Activated gamma-delta T cell treated with anti-CD3 and anti-CD28 coated beads, Interleukin-2, amount 50 U/mL, for 16 hours (primary cell): ENCODE measurements at regions not wholly inside any gene's neighbourhood (a gene's known extent, or its start where the extent isn't known, plus 50 kb on each side); places are given as distances from the start of the nearest gene placed in this dataset.

ENCODE experiments used
- DNase-seq: peaks from one replicate; pipeline ENCODE4 v3.0.0-alpha.2; 2020; ENCODE audit warnings: low read depth

DNA sequence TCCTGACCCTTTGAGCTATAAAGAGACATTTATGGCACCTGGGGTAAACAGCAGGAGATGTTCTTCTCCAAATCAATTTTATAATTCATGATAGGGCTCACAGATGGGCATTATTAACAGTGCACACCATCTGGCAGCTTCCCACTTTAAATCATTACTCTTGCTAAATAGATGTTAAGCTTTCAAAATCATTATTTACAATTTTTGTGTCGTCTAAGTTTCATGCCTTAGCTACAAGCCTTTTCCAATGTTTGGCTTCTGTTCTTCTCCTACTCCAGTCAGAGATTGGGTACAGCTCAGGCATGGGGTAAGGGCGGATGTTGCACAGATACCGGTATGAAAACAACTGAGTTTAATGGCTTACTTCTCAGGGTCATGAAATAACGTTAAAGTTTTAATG, 120.9 kb upstream of the PFN2 start:
- no peak for DNase-seq

DNA sequence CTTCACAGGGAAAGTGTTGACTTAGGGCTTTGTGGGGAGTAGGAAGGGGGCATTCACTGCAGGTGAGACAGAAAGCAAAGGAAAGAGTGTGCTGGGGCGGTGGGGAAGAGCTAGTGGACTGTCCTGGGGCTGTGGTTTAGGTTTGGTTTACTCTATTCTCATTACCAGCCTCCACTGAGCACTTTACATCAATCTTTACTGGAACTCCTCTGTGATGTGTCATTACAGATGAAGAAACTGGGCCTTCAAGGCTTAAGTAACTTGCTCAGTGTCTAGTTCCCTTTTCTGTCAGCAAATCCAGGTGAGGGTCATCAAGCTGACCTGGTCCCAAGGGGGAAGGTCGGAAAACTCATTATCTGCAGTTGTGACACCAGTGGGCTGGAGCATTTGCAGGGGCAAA, 120.2 kb upstream of the PFN2 start:
- DNase-seq: no peak

DNA sequence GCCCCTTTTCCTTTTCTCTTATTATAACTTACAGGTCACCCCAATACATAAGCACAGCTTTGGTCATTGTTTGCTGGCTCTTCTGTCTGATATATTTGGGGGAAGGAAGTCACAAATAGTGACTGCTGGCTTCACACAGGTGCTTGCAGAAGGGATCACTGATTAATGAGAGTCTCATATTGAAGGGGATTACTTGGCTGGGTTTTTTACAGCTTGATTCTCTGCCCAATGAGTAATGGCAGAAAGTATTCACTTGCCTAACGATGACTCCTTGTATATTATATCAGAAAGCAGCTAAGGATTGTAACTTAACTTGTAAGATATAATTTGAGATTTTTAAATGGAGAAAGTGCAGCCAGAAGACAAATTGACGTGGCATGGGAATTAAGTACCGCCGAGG, 119.3 kb upstream of the PFN2 start:
- DNase-seq: no peak

DNA sequence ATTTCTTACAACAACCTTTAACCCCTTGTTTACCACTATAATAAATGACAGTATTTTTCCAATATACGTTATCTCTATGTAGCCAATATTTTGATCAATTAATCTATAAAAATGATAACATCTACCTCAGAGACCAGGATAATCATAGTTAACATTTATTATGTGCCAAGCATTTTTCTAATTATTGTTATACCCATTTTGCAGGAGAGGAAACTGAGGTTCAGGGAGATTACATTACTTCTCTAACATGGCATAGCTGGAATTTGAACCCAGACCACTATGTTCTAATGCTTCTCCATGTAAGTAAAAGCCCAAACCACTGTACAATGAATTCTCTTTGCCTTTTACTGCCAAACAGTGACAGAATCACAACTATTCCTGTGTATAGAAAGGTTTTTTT, 113.4 kb upstream of the PFN2 start:
- DNase-seq: no peak

DNA sequence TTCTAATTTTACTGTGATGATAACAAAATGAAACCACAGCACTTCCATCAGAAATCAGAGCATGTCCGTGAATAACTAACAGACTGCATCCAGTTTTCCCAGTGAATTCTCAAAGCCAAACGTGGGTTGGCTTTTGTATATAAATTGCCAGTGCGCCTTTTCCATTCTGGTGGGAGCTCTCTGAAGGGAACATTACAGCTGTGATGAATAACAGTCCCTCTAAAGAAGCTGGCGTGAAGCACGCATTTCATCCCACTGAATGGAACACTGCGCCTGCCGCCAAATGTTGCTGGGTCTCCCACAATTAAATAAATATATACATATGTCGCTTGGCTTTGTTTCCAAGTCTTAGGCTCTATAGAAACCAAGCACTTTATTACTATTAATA, 113.0 kb upstream of the PFN2 start:
- no peak for DNase-seq

DNA sequence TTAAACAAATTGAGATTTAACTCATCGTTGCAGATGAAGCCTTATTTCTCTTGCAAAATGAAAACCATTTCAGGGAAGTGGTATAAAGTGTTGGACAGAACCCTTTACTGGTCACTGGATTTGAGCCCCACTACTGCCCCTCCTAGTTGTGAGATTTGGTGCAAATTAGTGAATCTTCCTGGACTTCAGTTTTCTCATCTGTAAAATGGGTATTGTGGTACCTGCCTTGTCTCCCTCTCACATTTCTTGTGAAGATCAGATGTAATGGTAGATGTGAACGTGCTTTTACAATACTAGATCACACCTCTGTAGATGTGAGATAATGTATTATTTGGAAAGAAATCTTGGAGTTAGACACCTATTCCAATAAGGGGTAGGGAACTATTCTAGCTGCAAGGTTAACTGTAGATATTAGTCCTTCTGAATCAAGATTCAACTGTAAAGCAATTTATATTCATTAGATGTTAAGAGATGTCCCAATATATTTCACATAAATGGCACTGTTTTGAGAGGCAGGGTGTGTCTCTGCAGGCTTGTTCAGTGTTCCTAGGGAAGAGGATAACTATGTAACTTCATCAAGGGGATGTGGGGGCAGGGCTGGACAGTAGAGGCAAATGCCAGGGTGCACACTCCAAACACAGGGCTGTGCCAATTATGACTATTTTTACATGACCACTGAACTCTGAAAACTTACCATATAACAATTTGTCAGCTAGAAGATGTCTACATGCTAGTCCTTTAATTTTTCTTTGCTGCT, 112.4 kb upstream of the PFN2 start:
- DNase-seq: no peak

DNA sequence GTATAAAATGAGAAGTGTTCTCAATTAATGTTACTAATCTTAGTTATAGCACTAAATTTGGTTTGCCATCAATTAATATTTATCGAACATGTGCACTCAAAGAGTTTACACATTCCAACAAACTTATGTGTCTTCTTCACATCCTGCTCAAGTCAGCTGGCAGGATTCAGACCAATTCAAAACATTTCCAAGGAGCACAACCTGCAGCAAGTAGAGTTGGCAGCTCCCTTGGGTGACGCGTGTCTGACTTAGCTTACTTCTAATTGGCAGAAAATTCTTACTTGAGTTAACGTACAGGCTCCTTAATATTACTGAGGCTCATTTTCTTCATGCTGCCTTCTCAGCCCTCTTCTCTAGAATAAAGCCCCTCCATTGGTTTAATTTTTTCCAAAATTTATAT, 110.4 kb upstream of the PFN2 start:
- no peak for DNase-seq

DNA sequence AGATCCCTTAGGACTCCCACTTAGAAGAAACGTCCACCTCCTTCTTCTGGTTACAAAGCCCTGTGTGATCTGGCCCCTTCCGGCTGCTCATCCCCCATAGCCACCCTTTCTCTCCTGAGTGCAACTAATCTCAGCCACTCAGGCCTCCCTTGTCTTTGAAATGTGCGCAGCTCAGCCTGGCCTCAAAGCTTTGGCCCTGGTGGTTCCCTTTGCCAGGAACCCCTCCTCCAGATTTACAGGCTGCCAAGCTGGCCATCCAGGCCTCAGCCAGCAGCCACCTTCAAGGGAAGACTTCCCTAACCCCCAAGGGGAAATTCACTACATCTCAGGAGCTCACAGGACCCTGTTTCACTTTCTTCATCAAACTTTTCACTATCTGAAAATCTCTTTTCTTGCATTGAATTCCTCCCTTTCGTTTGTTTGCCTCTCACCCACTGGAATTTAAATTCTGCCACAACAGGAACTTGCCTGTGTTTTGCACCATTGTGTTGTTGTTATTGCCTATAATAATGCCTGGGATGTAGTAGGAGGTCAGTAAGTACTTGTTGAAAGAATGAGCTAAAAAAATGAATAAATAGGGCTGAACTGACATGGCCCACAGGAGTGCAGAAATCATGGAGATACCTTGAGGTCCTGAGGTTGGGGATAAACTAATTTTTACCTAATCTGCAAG, 109.5 kb upstream of the PFN2 start:
- no peak for DNase-seq

DNA sequence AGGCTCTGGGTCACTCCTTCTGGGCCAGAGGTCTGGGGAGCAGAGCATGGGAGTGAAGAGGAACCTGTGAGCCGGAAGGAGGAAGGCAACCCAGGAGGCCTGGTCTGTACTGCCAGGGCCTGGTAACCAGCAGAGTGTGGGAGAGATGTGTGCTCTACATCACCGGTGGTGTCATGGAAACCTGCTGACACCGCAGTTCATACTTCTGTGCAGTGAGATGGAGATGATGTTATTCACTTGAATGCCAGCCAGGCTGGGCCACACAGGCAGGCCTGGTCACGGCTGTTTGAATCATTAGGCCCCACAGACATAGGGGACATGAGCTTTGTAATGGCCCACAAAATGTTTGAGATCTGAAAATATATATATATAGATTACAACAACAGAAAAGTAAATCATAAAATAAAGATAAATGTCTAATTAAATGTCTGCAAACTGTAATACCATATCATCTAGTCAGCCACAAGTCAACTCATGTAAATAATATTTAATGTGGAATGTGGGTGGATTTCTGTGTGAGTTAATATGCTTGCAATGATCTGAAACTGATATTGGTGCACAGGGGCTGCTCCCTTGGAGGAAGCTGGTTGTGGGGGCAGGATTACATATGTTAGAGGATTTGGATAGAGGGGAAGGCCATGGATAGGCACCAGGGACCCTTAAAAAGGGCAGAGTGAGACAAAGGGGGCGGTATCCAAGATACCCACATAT, 108.5 kb upstream of the PFN2 start:
- no peak for DNase-seq

DNA sequence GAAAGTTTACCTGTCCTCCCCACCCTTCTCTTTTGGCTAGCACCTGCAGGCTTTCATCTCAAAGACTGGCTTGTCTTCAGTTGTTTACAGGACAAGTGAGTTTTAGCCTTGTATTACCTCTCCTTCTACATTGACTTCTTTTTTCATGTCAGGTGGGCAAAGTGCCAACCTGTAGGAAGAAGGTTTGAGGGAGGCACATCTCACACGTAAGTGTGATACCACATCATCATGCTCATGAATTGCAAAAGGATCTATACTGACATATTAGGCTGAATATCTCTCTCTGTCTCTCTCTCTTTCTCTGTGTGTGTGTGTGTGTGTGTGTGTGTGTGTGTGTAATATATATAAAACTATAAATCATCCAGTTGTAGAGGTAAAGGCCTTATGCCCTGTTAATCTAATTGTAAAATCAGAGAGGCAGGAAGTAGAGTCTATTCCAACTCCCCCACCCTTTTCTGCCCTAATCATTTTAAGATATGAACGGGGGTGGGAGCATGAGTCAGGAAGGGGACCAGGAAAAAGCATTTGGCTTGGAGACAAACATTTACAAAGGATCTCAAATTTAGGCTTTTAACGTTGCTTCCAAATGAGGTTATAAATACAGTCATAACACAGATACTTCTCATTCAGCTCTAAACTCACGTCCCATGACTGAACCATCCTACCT, 107.0 kb upstream of the PFN2 start:
- DNase-seq: no peak

DNA sequence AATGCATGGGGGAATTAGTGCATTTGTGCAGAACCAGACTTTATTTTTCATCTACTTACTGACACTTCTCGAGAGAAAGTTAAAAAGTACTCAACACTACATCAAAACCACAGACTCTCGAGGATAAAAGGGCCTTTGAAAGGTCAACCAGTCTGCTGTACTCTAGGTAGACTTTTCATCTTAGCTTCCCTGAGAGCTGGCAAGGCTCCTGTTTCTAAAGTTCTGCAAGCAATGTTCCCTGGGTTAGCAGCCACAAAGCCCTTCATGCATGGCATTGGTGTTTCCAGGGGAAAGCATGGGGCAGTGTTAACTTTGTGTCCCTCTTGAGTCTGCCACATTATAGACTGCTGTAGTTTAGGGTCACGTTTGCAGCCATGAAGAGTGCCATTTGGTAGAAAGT, 106.4 kb upstream of the PFN2 start:
- no peak for DNase-seq

DNA sequence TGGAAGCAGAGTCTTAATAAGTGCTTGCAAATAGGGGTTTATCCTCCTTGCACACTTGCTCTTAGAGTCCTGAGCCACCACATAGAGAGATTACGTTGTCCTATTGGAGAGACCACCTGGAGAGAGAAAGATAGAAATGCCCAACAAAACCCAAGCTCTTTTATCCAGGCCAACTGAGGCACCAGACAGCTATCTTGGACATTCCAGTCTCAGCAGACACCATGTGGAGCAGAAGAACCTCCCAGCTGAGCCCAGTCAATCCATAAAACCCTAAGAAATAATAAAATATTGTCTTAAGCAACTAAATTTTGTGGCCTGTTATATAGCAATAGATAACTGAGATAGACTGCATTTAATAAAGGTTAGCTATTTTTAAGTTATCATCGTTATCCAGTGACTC, 105.7 kb upstream of the PFN2 start:
- no peak for DNase-seq

DNA sequence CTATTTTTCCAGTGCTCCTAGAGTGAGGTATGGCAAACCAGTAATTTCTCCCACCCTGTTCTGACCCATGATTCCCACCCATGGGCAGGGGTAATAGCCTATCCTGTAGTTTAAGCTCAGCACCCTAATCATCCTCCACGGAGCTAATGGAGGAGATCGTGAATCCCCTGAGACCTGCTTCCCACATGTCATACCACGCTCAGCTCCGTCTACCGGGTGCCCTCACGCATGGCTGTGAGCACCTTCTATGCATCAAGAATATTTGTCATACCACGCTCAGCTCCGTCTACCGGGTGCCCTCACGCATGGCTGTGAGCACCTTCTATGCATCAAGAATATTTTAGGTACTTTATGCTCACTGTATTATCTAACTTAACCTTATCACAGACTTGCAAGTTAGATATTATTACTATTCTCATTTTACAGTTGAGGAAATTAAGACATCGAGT, 104.7 kb upstream of the PFN2 start:
- no peak for DNase-seq

DNA sequence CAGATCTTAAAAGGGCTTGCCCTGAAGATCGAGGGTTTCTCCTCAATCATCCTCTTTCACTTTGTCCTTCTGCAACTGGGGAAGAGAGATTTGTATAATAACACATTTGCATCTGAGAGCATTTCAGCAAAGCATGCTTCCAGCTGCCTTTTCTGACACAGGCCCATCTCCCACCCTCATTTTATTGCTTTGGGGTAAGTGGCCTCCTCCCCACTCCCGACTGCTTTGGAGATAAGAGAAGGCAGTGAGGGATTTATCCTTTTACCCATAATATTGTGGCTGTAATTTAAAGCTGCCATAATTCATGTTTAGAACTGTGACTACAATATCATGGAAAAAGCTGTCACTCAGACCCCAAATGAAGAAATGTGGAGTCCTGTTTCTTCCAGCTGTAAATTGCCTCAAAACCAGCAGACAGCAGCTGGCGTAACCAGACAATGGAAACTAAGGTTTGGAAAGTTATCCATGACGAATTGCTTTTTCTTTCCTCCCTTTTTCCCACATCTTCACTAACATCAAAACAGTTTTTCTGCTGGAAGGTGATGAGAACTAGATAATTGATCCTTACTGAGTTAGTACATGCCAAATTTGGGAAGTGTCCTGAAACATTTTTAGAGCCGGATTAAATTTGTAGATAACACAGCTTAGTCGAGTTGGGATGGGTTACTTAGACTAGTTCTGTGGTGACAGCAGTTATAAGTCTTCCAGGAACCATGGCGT, 104.2 kb upstream of the PFN2 start:
- DNase-seq: no peak

DNA sequence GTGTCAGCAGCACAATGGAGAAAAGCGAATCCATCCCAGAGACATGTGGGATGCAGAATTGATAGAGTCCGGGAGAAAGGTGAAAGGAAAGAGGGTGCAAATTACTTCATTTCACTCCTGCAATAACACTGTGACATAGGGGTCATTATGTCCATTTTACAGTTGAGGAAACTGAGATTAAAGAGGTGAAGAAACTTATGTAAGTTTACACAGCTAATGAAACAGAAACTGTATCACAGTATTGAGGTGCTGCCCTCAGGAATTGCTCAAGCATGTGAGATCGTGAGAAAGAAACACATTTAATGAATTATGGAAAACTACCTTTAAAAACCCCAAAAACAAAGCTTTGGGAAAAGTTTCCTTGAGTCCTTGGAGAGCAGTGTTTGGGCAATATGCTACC, 103.6 kb upstream of the PFN2 start:
- DNase-seq: no peak

DNA sequence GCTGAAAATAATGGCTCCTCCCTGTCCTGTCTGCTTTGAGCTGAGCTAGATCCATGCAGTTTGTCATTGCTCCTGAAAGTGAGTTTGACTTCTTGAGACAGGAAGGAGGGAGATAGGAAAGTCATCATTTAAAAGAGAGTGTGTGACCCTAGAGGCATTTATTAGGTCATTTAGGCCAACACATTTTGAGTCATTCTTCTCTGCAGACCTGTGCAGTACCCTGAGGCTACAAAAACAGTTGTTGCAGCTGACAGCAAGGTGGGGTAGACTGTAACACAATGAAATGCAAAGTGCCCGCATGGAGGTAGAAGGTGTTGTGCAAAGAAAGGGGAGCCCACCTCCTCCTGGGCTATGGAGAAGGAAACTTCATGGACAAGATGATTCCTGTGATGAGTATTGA, 102.8 kb upstream of the PFN2 start:
- DNase-seq: no peak

DNA sequence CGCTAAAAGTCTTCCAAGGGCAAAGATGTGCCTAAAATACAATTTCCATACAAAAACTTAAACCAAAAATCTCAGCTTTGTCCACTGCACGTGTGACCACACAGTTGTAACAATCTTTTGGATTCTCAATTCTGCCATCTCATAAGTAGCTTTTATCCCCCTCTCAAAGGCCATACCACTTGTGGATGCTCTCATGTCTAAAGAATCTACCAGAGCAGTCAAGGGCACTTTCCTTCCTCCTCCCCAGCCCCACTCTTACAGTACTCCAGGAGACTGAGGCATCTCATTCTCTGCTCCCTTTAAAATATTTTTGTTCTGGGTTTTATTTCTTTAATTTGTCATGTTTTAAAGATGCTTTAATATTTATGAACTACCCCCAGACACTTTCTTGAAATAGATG, 102.3 kb upstream of the PFN2 start:
- no peak for DNase-seq

DNA sequence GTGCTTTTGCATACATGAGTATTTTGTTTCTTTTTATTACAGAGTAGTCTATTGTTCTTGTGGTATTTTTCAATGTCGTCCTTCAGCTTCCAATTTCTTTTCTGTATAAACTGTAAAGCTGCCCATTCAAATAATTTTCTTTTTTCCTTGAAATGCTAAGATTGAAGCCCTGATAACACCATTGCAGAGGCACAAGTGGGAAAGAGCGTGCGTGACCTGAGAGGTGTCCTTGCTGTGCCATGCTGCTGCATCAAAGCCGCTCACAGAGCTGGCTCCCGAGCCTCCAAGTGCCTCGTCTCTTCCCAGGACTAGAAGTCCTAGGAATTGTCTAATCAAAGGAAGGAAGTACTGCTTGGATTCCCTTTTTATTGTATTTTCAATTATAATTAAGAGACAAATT, 101.9 kb upstream of the PFN2 start:
- no peak for DNase-seq

DNA sequence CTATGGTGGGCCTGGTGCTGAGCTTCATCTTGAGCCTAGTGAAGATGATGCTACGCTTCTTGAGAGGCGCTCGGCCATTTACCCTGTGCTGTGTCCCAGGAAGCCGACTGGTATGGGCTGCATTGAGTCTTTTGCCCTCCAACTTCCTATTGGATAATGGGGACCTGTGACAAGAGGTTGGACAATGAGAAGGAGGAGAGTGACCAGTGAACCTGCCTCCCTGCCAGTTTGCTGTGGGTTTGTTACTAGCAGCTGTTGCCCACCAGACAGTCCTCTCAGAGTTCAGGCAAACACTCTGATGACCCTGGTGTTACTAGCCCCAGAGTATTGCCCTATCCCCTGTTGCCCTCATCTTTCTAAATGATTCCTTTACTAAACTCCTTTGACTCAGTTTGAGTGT, 99.6 kb upstream of the PFN2 start:
- no peak for DNase-seq

DNA sequence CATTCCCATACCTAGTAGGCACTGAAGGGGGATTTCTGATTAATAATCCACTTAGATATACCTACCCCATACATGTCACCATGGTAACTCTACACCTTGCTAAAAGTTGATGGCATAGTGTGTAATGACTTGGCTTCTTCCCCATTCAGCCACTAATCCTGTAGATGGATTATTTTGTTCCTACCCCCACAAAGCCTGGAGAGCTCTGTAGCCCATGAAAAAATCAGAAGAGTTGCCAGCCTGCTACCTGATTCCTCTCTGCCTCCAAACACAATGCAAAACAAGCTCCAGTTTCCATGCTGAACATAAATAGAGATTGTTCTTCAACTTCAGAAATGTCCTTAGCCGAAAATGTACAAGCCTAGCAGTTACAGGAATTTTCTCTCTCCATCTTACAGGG, 98.9 kb upstream of the PFN2 start:
- no peak for DNase-seq

DNA sequence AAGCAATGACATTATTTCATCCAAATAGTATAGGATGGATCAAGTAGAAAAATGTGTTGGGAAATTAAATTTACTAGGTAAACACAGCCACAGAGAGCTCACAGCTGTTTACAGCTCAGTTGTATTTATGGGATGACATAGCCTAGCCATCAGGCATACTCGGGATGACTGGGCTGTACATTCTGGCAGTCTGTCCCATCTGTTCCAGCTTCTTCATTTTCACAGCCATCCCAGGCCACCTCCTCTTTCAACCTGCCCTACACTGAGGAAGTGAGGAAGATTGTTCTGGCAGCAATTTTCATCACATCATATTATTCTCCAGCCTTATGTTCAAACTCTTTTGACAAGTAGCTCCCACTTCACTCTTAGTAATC, 98.4 kb upstream of the PFN2 start:
- DNase-seq: no peak

DNA sequence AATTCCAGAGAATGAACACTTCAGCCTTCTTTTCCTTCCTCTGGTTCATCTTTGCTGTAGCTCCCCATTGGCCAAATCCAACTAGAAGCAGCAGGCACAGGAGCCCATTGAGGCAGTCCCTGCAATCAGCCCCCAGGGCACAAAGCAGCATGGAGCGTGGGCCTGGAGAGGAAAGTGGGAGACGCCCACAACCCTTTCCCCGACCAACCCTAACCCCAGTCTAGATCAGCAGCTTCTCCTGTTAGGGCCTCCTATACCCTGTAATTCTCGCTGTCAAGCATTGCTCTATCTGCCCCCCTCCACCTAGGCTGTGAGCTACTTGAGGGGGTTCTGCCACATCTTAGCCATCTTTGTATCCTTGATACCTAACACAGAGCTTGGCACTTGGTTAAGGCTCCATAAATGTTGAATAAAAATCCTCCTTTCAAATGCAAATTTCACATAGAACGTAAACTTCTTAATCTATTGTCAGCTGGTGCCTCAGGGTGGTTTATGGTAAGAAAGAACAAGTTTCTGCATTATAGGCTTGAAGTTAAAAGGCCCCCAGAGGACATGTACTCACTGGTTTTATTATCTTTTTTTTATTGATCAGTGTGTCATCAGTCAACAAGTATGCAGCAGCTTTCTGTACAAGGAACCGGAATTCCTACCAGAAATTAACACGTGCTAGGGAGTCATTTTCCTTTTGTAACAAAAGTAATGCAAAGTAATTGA, 97.9 kb upstream of the PFN2 start:
- no peak for DNase-seq
